Right lobe of liver (tissue), 4 donors: ENCODE measurements at regions not wholly inside any gene's neighbourhood (a gene's known extent, or its start where the extent isn't known, plus 50 kb on each side); places are given as distances from the start of the nearest gene placed in this dataset.

Experiments
- CTCF ChIP-seq, 4 donors: fragments of 200-600 bp in 3 of 4; fragments of 450-650 bp in 1 of 4; IDR thresholded peaks; one replicate each; pipeline versions ENCODE4 v1.5.1 to v1.8.0; 2016 to 2022; ENCODE audit warnings: antibody characterized with exemption in 4 of 4, mild to moderate bottlenecking in 2 of 4
- POLR2A ChIP-seq: fragments of 450-650 bp; IDR thresholded peaks from one replicate; pipeline ENCODE4 v1.6.1; 2017; ENCODE audit warnings: antibody characterized with exemption, mild to moderate bottlenecking
- donor health status: DM: no; HTN: no; CAD: no.
- donor health status: DM: no; HTN: no; CAD: no.
- donor health status: DM: no; HTN: yes; CAD: no.

- TF ChIP-seq CTCF (IDR thresholded peaks at IDR 0.05), result no peak
- no peak for TF ChIP-seq POLR2A
These were observed 64.4 kb downstream of the RPLP1 start for GRCh38 chr15:69517052-69517451.
